ENCODE measurements at regions not wholly inside any gene's neighbourhood (a gene's known extent, or its start where the extent isn't known, plus 50 kb on each side); places are given as distances from the start of the nearest gene placed in this dataset.
A peak's percentile ranks its signal among the peaks of the same experiment; 100 is the strongest.
"Not testable (repeated sequence)": the region's sequence is repeated elsewhere in the genome, so short reads cannot be mapped to it uniquely, and the experiment has no call there.

- H3K4me3 ChIP-seq = no peak overlapping the region
- no peaks in the 10 kb centered on the region for H3K9me3 ChIP-seq (ENCODE audit: control insufficient read depth in 4 of 4, insufficient read depth in 3 of 4, low read length in 3 of 4)
- DNase-seq (no peak), ATAC-seq (ENCODE audit: insufficient read depth, low FRiP score) (no peak)
- TF ChIP-seq CTCF (IDR thresholded peaks at IDR 0.05; ENCODE audit: control extremely low read depth, extremely low read depth) = no peak
- WGBS, 2 donors = 95 to 96% methylated on average over 2 of the region's 2 CpGs
- H3K27ac ChIP-seq (ENCODE audit: low read depth in 1 of 2, low read length in 1 of 2) = no peak overlapping the region
- peaks cover 0 to 16% (median 3%) of the 10 kb centered on the region in 5 donors for H3K4me1 ChIP-seq (ENCODE audit: control insufficient read depth in 5 of 5, insufficient read depth in 5 of 5, low read length in 5 of 5)
- no peak overlapping the region for H3K9ac ChIP-seq (ENCODE audit: insufficient read depth in 1 of 2, low read length in 2 of 2)
- no peaks in the 10 kb centered on the region for H3K27me3 ChIP-seq (ENCODE audit: control insufficient read depth in 3 of 3, insufficient read depth in 3 of 3, low read length in 2 of 3)
- H3K36me3 ChIP-seq (ENCODE audit: control insufficient read depth in 4 of 4, insufficient read depth in 4 of 4, low read length in 4 of 4) = no peaks in the 10 kb centered on the region
Observed at GRCh38 chr12:91718326-91718725, 427.3 kb downstream of the BTG1 start.

- no peaks in the 10 kb centered on the region for H3K36me3 ChIP-seq (ENCODE audit: control insufficient read depth in 4 of 4, insufficient read depth in 4 of 4, low read length in 4 of 4)
- H3K4me3 ChIP-seq = no peak overlapping the region
- no peaks in the 10 kb centered on the region for H3K9me3 ChIP-seq (ENCODE audit: control insufficient read depth in 4 of 4, insufficient read depth in 3 of 4, low read length in 3 of 4)
- H3K27ac ChIP-seq (ENCODE audit: low read depth in 1 of 2, low read length in 1 of 2) = no peak overlapping the region
- 83 to 87% methylated on average over 3 of the region's 3 CpGs for WGBS, 2 donors
- peaks cover 0 to 16% (median 3%) of the 10 kb centered on the region in 5 donors for H3K4me1 ChIP-seq (ENCODE audit: control insufficient read depth in 5 of 5, insufficient read depth in 5 of 5, low read length in 5 of 5)
- H3K27me3 ChIP-seq (ENCODE audit: control insufficient read depth in 3 of 3, insufficient read depth in 3 of 3, low read length in 2 of 3) = no peaks in the 10 kb centered on the region
- no peak overlapping the region for H3K9ac ChIP-seq (ENCODE audit: insufficient read depth in 1 of 2, low read length in 2 of 2)
- DNase-seq = no peak
- TF ChIP-seq CTCF (IDR thresholded peaks at IDR 0.05; ENCODE audit: control extremely low read depth, extremely low read depth) = no peak
- ATAC-seq (ENCODE audit: insufficient read depth, low FRiP score) = no peak
Observed at GRCh38 chr12:91717804-91718203, 427.8 kb downstream of the BTG1 start.

DNA sequence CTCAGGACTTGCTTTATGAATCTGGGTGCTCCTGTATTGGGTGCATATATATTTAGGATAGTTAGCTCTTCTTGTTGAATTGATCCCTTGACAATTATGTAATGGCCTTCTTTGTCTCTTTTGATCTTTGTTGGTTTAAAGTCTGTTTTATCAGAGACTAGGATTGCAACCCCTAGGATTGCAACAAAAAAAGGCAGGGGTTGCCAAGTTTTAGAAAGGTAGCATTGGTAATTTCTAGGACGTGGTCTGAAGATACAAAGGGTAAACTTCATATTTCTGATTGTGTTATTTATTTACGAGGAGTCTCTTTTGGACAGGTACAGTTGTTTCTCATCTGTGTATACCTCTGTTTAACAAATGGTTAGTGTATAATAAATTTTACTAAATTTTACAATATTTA is 433.7 kb downstream of the BTG1 start:
- H3K27ac ChIP-seq (ENCODE audit: low read depth in 1 of 2, low read length in 1 of 2); DNase-seq; ATAC-seq (ENCODE audit: insufficient read depth, low FRiP score); H3K27me3 ChIP-seq (ENCODE audit: control insufficient read depth in 3 of 3, insufficient read depth in 3 of 3, low read length in 2 of 3); H3K9me3 ChIP-seq (ENCODE audit: control insufficient read depth in 4 of 4, insufficient read depth in 3 of 4, low read length in 3 of 4); H3K36me3 ChIP-seq (ENCODE audit: control insufficient read depth in 4 of 4, insufficient read depth in 4 of 4, low read length in 4 of 4); H3K4me3 ChIP-seq; H3K9ac ChIP-seq (ENCODE audit: insufficient read depth in 1 of 2, low read length in 2 of 2); H3K4me1 ChIP-seq (ENCODE audit: control insufficient read depth in 5 of 5, insufficient read depth in 5 of 5, low read length in 5 of 5): not testable (repeated sequence)
- 86 to 96% methylated on average over 2 of the region's 2 CpGs for WGBS, 2 donors

DNA sequence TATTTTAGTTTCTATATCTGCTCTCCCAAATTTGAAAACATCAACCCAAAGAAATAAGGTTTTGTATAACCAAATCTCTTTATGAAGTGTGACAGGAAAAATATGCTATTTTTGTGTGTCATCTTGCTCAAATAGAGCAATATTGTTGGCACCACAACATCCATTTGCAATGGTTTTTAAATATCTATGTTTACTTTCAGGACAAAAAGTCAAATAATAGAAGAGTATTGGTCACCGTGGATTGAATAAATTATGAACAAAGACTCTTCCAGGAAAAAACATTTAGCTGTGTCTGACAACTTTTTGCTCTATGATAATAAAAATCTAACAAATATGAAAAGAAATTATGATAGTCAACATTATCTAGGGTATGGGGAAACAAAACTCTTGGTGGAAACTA is 439.2 kb downstream of the BTG1 start:
- Histone ChIP-seq H3K4me1 (ENCODE audit: control insufficient read depth in 5 of 5, insufficient read depth in 5 of 5, low read length in 5 of 5) (peaks cover 0 to 52% (median 0%) of the 10 kb centered on the region in 5 donors), H3K9ac (ENCODE audit: insufficient read depth in 1 of 2, low read length in 2 of 2) (no peak overlapping the region), H3K27me3 (ENCODE audit: control insufficient read depth in 3 of 3, insufficient read depth in 3 of 3, low read length in 2 of 3) (no peaks in the 10 kb centered on the region), H3K4me3 (no peak overlapping the region), H3K27ac (ENCODE audit: low read depth in 1 of 2, low read length in 1 of 2) (no peak overlapping the region), H3K36me3 (ENCODE audit: control insufficient read depth in 4 of 4, insufficient read depth in 4 of 4, low read length in 4 of 4) (no peaks in the 10 kb centered on the region), H3K9me3 (ENCODE audit: control insufficient read depth in 4 of 4, insufficient read depth in 3 of 4, low read length in 3 of 4) (no peaks in the 10 kb centered on the region)
- ATAC-seq (ENCODE audit: insufficient read depth, low FRiP score) = no peak
- DNase-seq = peak in 2 of 3 donors; percentile 92
- no peak for TF ChIP-seq CTCF (IDR thresholded peaks at IDR 0.05; ENCODE audit: control extremely low read depth, extremely low read depth)
- WGBS, 2 donors = 48 to 68% methylated on average over 1 of the region's 1 CpG
